Esophagus muscularis mucosa (tissue), 4 donors: ENCODE measurements at regions not wholly inside any gene's neighbourhood (a gene's known extent, or its start where the extent isn't known, plus 50 kb on each side); places are given as distances from the start of the nearest gene placed in this dataset.

Experiments used
- DNase-seq: peaks from one replicate; pipeline ENCODE4 v3.0.0-alpha.2; 2017; ENCODE audit errors: extremely low spot score
- H3K27ac ChIP-seq, 4 donors: fragments of 200-600 bp; sonication (generic); replicated peaks in 1 of 4; 1 replicate in 3 of 4; 2 replicates in 1 of 4; pipeline ENCODE4 v1.5.1; 2016 to 2019; ENCODE audit warnings: mild to moderate bottlenecking in 1 of 4
- H3K27me3 ChIP-seq, 4 donors: fragments of 200-600 bp; sonication (generic); one replicate each; pipeline versions ENCODE4 v1.5.1 to v1.6.0; 2016 to 2019
- H3K36me3 ChIP-seq, 4 donors: fragments of 200-600 bp; sonication (generic); one replicate each; pipeline ENCODE4 v1.5.1; 2016 to 2019
- H3K4me1 ChIP-seq, 4 donors: fragments of 200-600 bp; sonication (generic); one replicate each; pipeline ENCODE4 v1.5.1; 2016 to 2019
- H3K4me3 ChIP-seq, 4 donors: fragments of 200-600 bp; sonication (generic); 1 replicate in 2 of 4; 2 replicates in 2 of 4; pipeline ENCODE4 v1.5.1; 2016 to 2019; ENCODE audit warnings: mild to moderate bottlenecking in 4 of 4, moderate library complexity in 1 of 4
- H3K9me3 ChIP-seq, 4 donors: fragments of 200-600 bp; sonication (generic); 1 replicate in 3 of 4; 2 replicates in 1 of 4; pipeline ENCODE4 v1.5.1; 2016 to 2019
- POLR2A ChIP-seq: fragments of 450-650 bp; IDR thresholded peaks from one replicate; pipeline ENCODE4 v1.6.1; 2017; ENCODE audit warnings: antibody characterized with exemption, moderate library complexity, mild to moderate bottlenecking, low read depth
- POLR2AphosphoS5 ChIP-seq, 2 donors: sonication (generic); formaldehyde crosslinking; IDR thresholded peaks; one replicate each; pipeline ENCODE4 v1.6.1; 2017; ENCODE audit warnings: antibody characterized with exemption in 2 of 2
- WGBS: methylation state at CpG from one replicate; pipeline ENCODE4 v1.1.5; 2018; 5-methylcytosine and 5-hydroxymethylcytosine counted together
- intact Hi-C: fragments of 100-400 bp; cut with DNase I; formaldehyde crosslinking; loops from one replicate; pipeline ENCODE4 v1.15.1; 2023
- small RNA-seq, 3 donors: library from RNA; depleted of rRNA; stranded (forward); fragments of <200 nt; gene quantifications; one replicate each; pipeline ENCODE3, GENCODE V24; 2016

DNA sequence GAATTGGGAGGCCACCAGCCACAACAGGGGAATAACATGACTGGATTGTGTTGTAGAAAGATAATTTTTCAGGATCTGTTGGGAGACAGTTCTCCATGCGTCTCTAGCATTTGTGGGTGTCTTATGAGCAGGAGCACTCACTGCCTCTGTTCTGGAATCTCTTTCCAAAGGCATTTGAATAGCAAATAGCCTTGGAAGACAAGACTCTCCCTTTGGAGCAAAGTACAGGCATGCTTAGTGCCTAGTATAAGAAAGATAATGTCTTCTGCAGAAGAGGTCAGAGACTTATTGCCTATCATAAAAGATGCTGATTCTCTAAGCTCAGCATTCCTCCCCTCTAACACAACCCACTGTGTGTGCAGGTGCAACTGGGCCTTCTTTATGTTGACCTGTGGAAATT is 58.3 kb downstream of the VCPKMT start:
- H3K27ac ChIP-seq, result no peak overlapping the region
- WGBS, result 86% methylated on average over 1 of the region's 1 CpG
- TF ChIP-seq POLR2AphosphoS5 (IDR thresholded peaks at IDR 0.05) (no peak), POLR2A (no peak)
- no peak overlapping the region for H3K4me3 ChIP-seq
- no peaks in the 10 kb centered on the region for H3K9me3 ChIP-seq
- no peaks in the 10 kb centered on the region for H3K36me3 ChIP-seq
- no peak for DNase-seq
- peaks cover 0 to 8% (median 0%) of the 10 kb centered on the region in 4 donors for H3K27me3 ChIP-seq
- intact Hi-C loops, result no loop called here
- H3K4me1 ChIP-seq, result peaks cover 22 to 28% (median 26%) of the 10 kb centered on the region in 4 donors

Small RNAs in the stretch of these regions (small RNA-seq; reads per million reads assigned to genes)
- gene MIR6076, result 0 reads per million in 3 donors
